CD4-positive, alpha-beta T cell treated with Interleukin-6 at 100 ng/mL for 8 hours (primary cell): ENCODE measurements at regions not wholly inside any gene's neighbourhood (a gene's known extent, or its start where the extent isn't known, plus 50 kb on each side); places are given as distances from the start of the nearest gene placed in this dataset.
"Not testable (repeated sequence)": the region's sequence is repeated elsewhere in the genome, so short reads cannot be mapped to it uniquely, and the experiment has no call there.

Experiments
- DNase-seq: peaks from one replicate; pipeline ENCODE4 v3.0.0-alpha.2; 2020; ENCODE audit warnings: mixed read lengths, low spot score

DNA sequence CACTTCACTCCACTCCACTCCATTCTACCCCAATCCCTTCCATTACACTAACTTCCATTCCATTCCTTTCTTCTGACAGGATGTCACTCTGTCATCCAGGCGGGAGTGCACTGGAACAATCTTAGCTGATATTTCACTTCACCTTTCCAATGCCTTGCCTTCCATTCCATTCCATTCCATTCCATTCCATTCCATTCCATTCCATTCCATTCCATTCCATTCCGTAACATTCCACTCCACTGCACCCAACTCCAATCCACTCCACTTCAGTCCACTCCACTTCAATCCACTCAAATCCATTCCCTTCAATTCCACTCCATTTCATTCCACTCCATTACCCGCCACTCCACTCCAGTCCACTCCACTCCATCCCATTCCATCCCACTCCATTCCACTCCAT, 1099.4 kb downstream of the TSPY10 start:
- DNase-seq, result peak; percentile 59

DNA sequence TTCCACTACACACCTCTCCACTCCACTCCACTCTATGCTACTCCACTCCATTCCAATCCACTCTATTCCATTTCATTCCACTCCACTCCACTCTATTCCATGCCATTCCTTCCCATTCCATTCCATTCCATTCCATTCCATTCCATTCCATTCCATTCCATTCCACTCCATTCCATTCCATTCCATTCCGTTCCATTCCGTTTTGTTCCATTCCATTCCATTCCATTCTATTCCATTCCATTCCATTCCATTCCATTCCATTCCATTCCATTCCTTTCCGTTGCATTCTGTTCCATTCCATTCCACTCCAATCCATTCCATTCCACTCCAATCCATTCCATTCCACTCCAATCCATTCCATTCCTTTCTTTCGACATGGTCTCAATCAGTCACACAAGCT, 1121.1 kb downstream of the TSPY10 start:
- not testable (repeated sequence) for DNase-seq

DNA sequence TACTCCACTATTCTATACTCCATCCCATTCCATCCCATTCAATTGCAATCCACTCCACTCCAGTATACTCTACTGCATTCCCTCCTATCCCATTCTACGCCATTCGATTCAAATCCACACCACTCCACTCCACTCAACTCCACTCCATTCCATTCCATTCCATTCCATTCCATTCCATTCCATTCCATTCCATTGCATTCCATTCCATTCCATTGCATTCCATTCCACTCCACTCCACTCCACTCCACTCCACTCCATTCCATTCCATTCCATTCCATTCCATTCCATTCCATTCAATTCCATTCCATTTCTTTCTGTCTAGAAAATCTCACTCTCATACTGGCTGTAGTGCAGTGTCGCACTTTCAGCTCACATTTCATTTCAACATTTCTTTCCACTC, 1129.4 kb downstream of the TSPY10 start:
- not testable (repeated sequence) for DNase-seq

DNA sequence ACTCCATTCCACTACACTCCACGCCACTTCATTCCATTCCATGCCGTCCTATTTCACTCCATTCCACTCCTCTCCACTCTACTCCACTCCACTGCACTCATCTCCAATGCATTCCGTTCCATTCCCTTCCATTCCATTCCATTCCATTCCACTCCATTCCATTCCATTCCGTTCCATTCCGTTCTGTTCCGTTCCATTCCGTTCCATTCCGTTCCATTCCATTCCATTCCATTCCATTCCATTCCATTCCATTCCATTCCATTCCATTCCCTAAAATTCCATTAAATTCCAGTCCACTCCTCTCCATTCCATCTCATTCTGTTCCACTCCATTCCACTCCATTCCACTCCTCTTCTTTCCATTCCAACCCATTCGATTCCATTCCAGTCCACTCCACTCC, 1139.1 kb downstream of the TSPY10 start:
- no peak for DNase-seq

DNA sequence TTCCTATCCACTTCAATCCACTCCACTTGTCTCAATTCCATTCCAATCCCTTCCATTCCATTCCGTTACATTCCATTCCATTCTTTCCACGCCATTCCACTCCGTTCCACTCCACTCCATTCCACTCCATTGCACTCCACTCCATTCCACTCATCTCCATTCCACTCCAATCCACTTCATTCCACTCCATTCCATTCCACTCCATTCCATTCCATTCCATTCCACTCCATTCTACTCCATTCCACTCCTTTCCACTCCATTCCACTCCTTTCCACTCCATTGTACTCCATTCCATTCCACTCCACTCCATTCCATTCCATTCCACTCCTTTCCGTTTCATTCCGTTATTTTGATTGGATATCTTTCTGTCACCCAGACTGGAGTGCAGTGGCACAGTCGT, 1158.7 kb downstream of the TSPY10 start:
- no peak for DNase-seq
